ENCODE measurements at regions not wholly inside any gene's neighbourhood (a gene's known extent, or its start where the extent isn't known, plus 50 kb on each side); places are given as distances from the start of the nearest gene placed in this dataset.
A peak's percentile ranks its signal among the peaks of the same experiment; 100 is the strongest.

GRCh38 chr5:153084511-153084910 is 406.0 kb upstream of the GRIA1 start:
- DNase-seq = no peak
- Histone ChIP-seq H3K27me3 (ENCODE audit: control insufficient read depth, insufficient read depth, low read length) (no peaks in the 10 kb centered on the region), H3K4me1 (ENCODE audit: control insufficient read depth, insufficient read depth, low read length) (no peaks in the 10 kb centered on the region), H3K9me3 (replicated peaks; ENCODE audit: control insufficient read depth, low read depth, low read length) (no peaks in the 10 kb centered on the region), H3K4me3 (ENCODE audit: low read length) (no peak overlapping the region), H3K36me3 (ENCODE audit: control insufficient read depth, insufficient read depth, low read length) (no peaks in the 10 kb centered on the region), H3K27ac (ENCODE audit: low read length) (no peak overlapping the region)
- 100% methylated on average over 2 of the region's 3 CpGs for WGBS (ENCODE audit: insufficient coverage)

GRCh38 chr5:153086486-153086885 is 404.0 kb upstream of the GRIA1 start:
- no peaks in the 10 kb centered on the region for H3K4me1 ChIP-seq (ENCODE audit: control insufficient read depth, insufficient read depth, low read length)
- DNase-seq = no peak
- no peaks in the 10 kb centered on the region for H3K27me3 ChIP-seq (ENCODE audit: control insufficient read depth, insufficient read depth, low read length)
- WGBS (ENCODE audit: insufficient coverage) = 33% methylated on average over 1 of the region's 2 CpGs
- H3K27ac ChIP-seq (ENCODE audit: low read length) = no peak overlapping the region
- no peaks in the 10 kb centered on the region for H3K36me3 ChIP-seq (ENCODE audit: control insufficient read depth, insufficient read depth, low read length)
- no peaks in the 10 kb centered on the region for H3K9me3 ChIP-seq (replicated peaks; ENCODE audit: control insufficient read depth, low read depth, low read length)
- H3K4me3 ChIP-seq (ENCODE audit: low read length) = no peak overlapping the region

- Histone ChIP-seq H3K27me3 (ENCODE audit: control insufficient read depth, insufficient read depth, low read length) (no peaks in the 10 kb centered on the region), H3K27ac (ENCODE audit: low read length) (no peak overlapping the region), H3K4me1 (ENCODE audit: control insufficient read depth, insufficient read depth, low read length) (no peaks in the 10 kb centered on the region), H3K36me3 (ENCODE audit: control insufficient read depth, insufficient read depth, low read length) (no peaks in the 10 kb centered on the region), H3K4me3 (ENCODE audit: low read length) (no peak overlapping the region), H3K9me3 (replicated peaks; ENCODE audit: control insufficient read depth, low read depth, low read length) (no peaks in the 10 kb centered on the region)
- no CpG with 5 or more reads among the region's 1 CpG for WGBS (ENCODE audit: insufficient coverage)
- DNase-seq = peak; percentile 12
These were observed 401.9 kb upstream of the GRIA1 start for GRCh38 chr5:153088538-153088937.

DNA sequence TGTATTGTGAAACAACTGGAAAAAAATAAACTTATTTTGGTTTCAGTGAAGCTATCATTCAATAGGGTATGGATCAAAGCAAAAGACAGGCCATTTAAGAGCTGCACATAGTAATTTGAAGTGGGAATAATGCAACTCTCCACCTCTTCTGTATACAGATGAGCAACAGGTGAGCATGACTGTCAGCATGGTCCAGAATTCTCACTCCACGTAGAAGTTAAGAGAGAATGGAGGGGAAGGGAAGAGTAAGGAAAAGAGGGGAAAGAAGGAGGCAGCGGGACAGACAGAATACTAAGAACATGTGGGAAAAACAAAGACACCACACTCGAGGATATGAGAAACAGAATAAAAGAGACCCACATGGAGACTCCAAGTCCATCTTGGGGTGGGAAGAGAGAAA is 396.1 kb upstream of the GRIA1 start:
- no peak overlapping the region for H3K4me3 ChIP-seq (ENCODE audit: low read length)
- WGBS (ENCODE audit: insufficient coverage) = 100% methylated on average over 2 of the region's 3 CpGs
- no peak for DNase-seq
- no peaks in the 10 kb centered on the region for H3K4me1 ChIP-seq (ENCODE audit: control insufficient read depth, insufficient read depth, low read length)
- H3K9me3 ChIP-seq (replicated peaks; ENCODE audit: control insufficient read depth, low read depth, low read length) = no peaks in the 10 kb centered on the region
- no peaks in the 10 kb centered on the region for H3K36me3 ChIP-seq (ENCODE audit: control insufficient read depth, insufficient read depth, low read length)
- H3K27ac ChIP-seq (ENCODE audit: low read length) = no peak overlapping the region
- no peaks in the 10 kb centered on the region for H3K27me3 ChIP-seq (ENCODE audit: control insufficient read depth, insufficient read depth, low read length)

- Histone ChIP-seq H3K9me3 (replicated peaks; ENCODE audit: control insufficient read depth, low read depth, low read length) (no peaks in the 10 kb centered on the region), H3K4me3 (ENCODE audit: low read length) (no peak overlapping the region), H3K4me1 (ENCODE audit: control insufficient read depth, insufficient read depth, low read length) (no peaks in the 10 kb centered on the region), H3K27me3 (ENCODE audit: control insufficient read depth, insufficient read depth, low read length) (no peaks in the 10 kb centered on the region), H3K36me3 (ENCODE audit: control insufficient read depth, insufficient read depth, low read length) (no peaks in the 10 kb centered on the region), H3K27ac (ENCODE audit: low read length) (no peak overlapping the region)
- 79% methylated on average over 2 of the region's 4 CpGs for WGBS (ENCODE audit: insufficient coverage)
- no peak for DNase-seq
These were observed 394.1 kb upstream of the GRIA1 start for GRCh38 chr5:153096381-153096780.

GRCh38 chr5:153099328-153099727 is 391.1 kb upstream of the GRIA1 start:
- no peaks in the 10 kb centered on the region for H3K36me3 ChIP-seq (ENCODE audit: control insufficient read depth, insufficient read depth, low read length)
- H3K4me1 ChIP-seq (ENCODE audit: control insufficient read depth, insufficient read depth, low read length) = no peaks in the 10 kb centered on the region
- WGBS (ENCODE audit: insufficient coverage) = no CpG with 5 or more reads among the region's 1 CpG
- no peaks in the 10 kb centered on the region for H3K27me3 ChIP-seq (ENCODE audit: control insufficient read depth, insufficient read depth, low read length)
- H3K9me3 ChIP-seq (replicated peaks; ENCODE audit: control insufficient read depth, low read depth, low read length) = no peaks in the 10 kb centered on the region
- no peak overlapping the region for H3K4me3 ChIP-seq (ENCODE audit: low read length)
- H3K27ac ChIP-seq (ENCODE audit: low read length) = no peak overlapping the region
- no peak for DNase-seq

DNA sequence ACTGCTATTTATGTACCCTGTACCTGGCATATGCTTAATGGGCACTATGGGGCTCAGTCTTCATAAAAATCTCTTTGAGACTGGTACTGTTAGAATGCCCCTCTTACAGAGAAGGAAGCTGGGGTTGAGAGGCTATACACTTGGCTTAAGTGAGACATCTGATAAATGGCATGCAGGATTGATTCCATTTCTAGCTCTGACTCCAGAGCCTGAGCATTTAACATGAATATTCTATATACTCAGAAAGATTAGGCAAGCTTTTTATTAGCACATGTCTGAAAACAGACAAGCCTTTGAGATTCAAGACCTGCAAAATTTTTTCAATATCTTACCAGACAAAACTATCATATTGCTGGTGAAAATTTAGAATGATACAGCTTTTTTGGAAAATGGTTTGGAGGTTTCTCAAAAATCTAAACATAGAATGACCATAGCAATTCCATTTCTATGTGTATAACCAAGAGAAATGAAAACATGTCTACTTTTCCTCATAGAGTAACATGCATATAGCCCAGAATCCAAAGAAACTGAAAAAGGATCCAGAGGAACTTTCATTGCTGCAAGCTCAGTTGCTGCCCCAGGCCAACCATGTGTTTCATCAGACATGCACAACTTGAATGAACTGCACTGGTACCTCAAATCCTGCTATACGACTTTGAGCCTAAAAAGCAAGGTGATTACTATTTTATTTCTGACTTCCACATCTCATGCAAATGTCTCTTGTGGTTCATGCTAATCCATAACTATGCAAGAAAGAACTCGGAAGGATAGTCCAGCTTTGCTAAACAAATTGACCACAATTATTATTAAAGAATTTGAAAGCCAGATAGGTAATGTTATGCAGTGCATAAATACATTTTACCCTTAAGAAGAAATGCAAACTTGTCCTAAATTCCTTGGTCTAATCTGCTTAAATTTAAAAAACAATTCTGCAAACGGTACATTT is 389.0 kb upstream of the GRIA1 start:
- no peak overlapping the region for H3K27ac ChIP-seq (ENCODE audit: low read length)
- WGBS (ENCODE audit: insufficient coverage) = 38% methylated on average over 1 of the region's 3 CpGs

GRCh38 chr5:153116916-153117315 is 373.6 kb upstream of the GRIA1 start:
- Histone ChIP-seq H3K4me3 (ENCODE audit: low read length) (no peak overlapping the region), H3K4me1 (ENCODE audit: control insufficient read depth, insufficient read depth, low read length) (no peaks in the 10 kb centered on the region), H3K27ac (ENCODE audit: low read length) (no peak overlapping the region), H3K9me3 (replicated peaks; ENCODE audit: control insufficient read depth, low read depth, low read length) (no peaks in the 10 kb centered on the region), H3K36me3 (ENCODE audit: control insufficient read depth, insufficient read depth, low read length) (no peaks in the 10 kb centered on the region), H3K27me3 (ENCODE audit: control insufficient read depth, insufficient read depth, low read length) (no peaks in the 10 kb centered on the region)
- no peak for DNase-seq
- no CpG with 5 or more reads among the region's 1 CpG for WGBS (ENCODE audit: insufficient coverage)

More for the DNA sequence above, 389.0 kb upstream of the GRIA1 start:
- Histone ChIP-seq H3K4me3 (ENCODE audit: low read length) (no peak overlapping the region), H3K4me1 (ENCODE audit: control insufficient read depth, insufficient read depth, low read length) (no peaks in the 10 kb centered on the region), H3K36me3 (ENCODE audit: control insufficient read depth, insufficient read depth, low read length) (no peaks in the 10 kb centered on the region), H3K27me3 (ENCODE audit: control insufficient read depth, insufficient read depth, low read length) (no peaks in the 10 kb centered on the region), H3K9me3 (replicated peaks; ENCODE audit: control insufficient read depth, low read depth, low read length) (no peaks in the 10 kb centered on the region)
- no peak for DNase-seq

DNA sequence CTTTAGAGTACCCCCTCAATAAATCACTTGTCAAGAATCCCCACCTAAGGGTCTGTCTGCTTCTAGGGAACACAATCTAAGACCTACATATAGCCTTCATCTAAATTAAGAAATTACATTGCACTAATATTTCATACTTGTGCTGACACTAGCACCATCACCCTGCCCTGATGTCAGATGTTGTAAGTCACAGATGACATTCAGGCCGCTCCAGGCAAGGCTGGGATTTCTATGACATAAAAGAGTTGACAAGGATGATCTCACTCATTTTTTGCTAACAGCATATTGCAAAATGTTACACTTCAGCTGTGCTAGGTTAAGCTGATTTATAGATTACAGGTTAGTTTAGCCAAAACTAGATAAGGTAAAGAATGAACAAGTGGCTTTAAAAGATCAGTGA is 372.5 kb upstream of the GRIA1 start:
- no CpG with 5 or more reads among the region's 1 CpG for WGBS (ENCODE audit: insufficient coverage)
- no peak overlapping the region for H3K27ac ChIP-seq (ENCODE audit: low read length)
- no peaks in the 10 kb centered on the region for H3K4me1 ChIP-seq (ENCODE audit: control insufficient read depth, insufficient read depth, low read length)
- no peak for DNase-seq
- no peaks in the 10 kb centered on the region for H3K36me3 ChIP-seq (ENCODE audit: control insufficient read depth, insufficient read depth, low read length)
- no peaks in the 10 kb centered on the region for H3K27me3 ChIP-seq (ENCODE audit: control insufficient read depth, insufficient read depth, low read length)
- no peak overlapping the region for H3K4me3 ChIP-seq (ENCODE audit: low read length)
- no peaks in the 10 kb centered on the region for H3K9me3 ChIP-seq (replicated peaks; ENCODE audit: control insufficient read depth, low read depth, low read length)

DNA sequence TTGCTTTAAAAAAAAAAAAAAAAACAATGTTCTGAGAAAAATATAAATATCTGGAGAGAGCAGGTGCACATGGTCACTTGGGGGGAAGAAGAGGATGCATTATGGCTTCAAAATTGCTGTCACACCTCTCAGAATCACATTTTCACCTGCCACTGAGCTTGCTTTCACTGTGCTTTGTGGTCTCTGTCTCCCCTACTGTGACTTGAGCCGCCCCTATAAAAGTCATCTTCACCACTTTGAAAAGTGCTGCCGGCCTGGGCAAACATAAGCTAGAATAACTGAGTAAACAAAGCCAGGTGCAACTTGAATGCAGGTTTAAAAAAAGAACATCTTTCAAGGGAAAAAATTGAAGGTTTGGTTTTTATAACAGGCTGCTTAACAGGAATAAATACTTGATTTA is 368.1 kb upstream of the GRIA1 start:
- H3K9me3 ChIP-seq (replicated peaks; ENCODE audit: control insufficient read depth, low read depth, low read length) = no peaks in the 10 kb centered on the region
- H3K4me1 ChIP-seq (ENCODE audit: control insufficient read depth, insufficient read depth, low read length) = no peaks in the 10 kb centered on the region
- no peak overlapping the region for H3K27ac ChIP-seq (ENCODE audit: low read length)
- H3K36me3 ChIP-seq (ENCODE audit: control insufficient read depth, insufficient read depth, low read length) = no peaks in the 10 kb centered on the region
- H3K4me3 ChIP-seq (ENCODE audit: low read length) = no peak overlapping the region
- no peak for DNase-seq
- 0% methylated on average over 1 of the region's 2 CpGs for WGBS (ENCODE audit: insufficient coverage)
- H3K27me3 ChIP-seq (ENCODE audit: control insufficient read depth, insufficient read depth, low read length) = no peaks in the 10 kb centered on the region
